Right renal cortex interstitium (tissue), 3 donors: ENCODE measurements at regions not wholly inside any gene's neighbourhood (a gene's known extent, or its start where the extent isn't known, plus 50 kb on each side); places are given as distances from the start of the nearest gene placed in this dataset.
"Not testable (repeated sequence)": the region's sequence is repeated elsewhere in the genome, so short reads cannot be mapped to it uniquely, and the experiment has no call there.

Source experiments
- DNase-seq, 3 donors: peaks; one replicate each; pipeline ENCODE4 v3.0.0-alpha.2; 2013; ENCODE audit warnings: low read depth in 3 of 3, low spot score in 2 of 3

DNA sequence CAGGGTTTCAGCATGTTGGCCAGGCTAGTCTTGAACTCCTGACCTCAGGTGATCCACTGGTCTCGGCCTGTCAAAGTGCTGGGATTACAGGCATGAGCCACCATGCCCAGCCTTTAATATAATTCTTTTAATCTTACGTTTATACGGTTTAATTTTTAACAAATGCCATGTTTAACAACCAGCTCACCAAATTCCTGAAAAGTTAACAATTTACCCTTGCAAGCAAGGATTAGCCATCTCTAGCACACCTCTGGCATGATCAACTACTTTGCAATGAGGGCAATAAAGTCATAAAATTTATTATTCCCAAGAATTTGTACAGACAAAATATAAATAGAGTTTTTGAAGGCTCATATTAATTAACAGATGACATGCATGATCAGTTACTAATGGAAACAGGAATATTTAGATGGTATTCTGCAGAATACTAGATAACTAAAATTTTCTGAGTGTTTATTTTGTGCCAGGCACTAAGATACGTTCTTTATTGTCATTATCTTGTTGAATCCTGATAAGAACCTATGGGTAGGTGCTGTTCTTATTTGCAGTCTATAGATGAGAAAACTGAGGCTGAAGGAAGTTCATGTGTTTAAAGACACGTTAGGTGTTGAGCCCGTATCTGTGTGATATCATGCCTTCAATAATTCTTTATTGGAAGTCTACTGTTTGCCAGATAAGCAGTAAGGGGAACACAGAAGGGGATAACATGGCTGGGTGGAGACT, 190.1 kb downstream of the CDCA7 start:
- peak in 1 of 3 donors; percentile 15 for DNase-seq

DNA sequence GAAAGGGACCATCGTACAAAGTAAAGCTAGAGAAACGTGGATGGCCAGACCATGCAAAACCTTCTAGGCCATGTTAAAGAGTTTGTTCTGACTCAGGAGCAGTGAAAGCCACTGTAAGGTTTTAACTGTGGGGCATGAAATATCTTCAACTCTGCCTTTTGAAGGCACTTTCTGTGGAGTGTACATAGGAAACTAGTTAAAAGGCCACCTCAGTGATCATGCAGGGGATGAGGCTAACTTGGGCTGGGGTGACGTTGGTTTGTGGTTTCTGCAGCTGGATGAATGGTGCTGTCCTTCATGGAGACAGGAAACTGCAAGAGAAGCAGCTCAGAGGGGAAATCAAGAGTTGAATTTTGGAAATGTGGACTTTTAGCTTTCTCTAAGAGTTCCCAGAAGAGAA, 190.7 kb downstream of the CDCA7 start:
- no peak for DNase-seq

DNA sequence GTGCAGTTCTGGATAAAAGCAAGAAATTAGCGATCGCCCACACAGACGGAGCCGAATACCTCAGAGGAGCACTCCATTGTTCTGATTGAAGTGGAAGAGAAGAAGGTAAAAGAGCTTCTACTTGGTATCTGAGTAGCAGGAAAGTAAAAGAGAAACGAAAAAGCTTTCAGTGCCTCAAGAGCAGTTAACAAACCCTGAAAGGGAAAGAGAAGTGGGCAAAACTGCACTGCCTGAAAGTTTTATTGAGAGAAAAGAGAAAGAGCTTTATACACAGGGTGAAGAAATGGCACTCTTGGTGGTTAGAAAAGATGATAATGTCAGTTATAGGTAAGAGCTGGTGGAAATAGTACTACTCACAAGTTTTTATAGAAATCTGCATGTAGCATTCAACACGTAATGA, 192.8 kb downstream of the CDCA7 start:
- DNase-seq: no peak

DNA sequence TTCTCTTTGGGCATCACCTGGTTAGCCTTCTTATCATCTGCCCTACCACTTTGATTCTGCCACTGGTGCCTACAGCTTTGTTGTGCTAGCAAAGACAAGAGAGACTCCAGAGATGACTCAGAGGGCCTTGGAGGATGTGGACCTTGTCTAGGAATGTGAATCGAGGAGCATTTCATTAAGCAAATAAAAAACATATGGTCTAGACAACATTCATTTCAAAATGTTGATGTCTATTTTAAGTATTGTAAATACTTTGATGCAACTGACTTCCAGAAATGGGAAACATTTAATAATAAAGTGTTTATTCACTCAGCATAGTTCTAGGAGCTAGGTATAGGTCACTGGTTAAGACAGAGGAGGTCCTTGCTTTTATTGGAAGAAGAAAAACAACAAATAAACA, 195.5 kb downstream of the CDCA7 start:
- no peak for DNase-seq

DNA sequence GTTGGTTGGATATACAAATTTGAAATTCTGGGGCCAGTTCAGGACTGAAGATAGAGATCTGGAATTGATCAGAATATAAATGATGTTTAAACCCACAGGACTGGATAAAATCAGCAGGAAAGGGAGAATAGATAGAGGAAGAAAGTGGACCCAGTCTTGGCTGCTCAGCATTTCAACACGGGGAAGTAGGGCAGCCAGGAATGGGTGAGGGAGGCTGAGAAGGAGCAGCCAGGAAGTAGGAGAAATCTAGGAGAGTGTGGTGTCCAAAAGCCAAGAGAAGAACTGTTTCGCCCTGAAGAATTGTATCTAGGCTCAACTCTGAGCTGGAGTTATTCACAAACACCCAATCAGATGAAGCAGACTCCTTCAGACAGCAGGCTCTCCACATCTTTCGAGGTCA, 197.9 kb downstream of the CDCA7 start:
- DNase-seq: no peak

DNA sequence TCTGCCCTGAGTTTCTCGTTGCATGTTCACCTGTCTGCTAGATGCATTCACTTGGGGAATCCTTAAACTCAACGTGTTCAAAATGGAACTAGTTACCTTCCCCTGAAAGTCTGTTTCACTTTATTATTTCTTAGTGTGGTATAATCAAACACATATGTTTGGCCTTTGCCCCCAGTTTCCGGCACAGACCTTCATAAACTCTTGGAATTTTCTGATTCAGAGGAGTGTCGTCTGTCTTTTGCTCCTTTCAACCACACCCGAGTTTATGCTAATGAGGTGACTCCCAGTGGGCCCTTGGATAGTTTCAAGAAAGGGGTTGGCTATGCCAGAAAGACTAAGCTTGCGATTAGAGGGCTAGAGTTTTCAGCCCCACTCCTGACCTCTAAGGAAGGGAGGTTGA, 198.9 kb downstream of the CDCA7 start:
- no peak for DNase-seq

- DNase-seq: peak in 2 of 3 donors; percentile 24 to 37
Observed at GRCh38 chr2:173555833-173556232, 201.2 kb downstream of the CDCA7 start.

GRCh38 chr2:173556816-173557215, 202.1 kb downstream of the CDCA7 start:
- DNase-seq: no peak

DNA sequence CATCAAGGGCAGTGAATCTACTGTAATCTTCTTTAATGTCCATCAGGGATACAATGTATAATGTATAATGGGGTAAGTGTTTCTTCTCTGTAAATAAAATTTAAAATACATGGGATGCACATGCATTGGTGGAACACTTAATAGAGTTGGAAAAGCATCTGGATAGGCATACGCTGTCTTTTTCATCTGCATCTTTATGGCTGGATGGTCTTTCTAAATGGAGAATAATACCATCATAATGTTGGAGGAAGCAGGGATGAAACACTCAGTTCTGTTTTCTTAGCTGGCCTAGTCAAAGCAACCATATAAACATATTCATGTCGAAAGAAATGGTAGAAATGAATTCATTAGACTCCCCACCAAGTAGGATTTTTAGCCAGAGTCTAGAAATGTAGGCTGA, 202.8 kb downstream of the CDCA7 start:
- DNase-seq: no peak

DNA sequence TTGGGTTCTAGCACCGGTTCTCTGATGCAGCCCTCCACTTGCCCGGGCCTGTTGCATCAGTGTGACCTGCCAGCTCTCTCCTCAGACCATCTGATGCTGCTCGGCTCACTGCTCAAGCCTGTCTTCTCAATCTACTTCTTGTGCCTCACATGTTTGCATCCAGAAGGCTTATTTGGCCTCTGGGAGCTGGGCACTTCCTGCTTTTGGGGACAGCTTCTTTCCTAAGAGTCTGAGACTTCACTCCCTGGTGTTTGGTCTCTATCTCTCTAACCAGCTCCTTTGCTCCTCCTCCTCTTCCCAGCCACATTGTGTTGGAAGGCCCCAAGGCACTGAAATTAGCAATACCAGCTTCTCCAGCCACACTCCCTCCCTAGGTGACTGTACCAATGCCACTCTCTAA, 212.8 kb downstream of the CDCA7 start:
- no peak for DNase-seq

GRCh38 chr2:173568054-173568453, 213.4 kb downstream of the CDCA7 start:
- DNase-seq: no peak

GRCh38 chr2:173571021-173571821, 216.5 kb downstream of the CDCA7 start:
- DNase-seq: peak in 2 of 3 donors; percentile 18 to 25

- DNase-seq: no peak
Observed at GRCh38 chr2:173571887-173572680, 217.4 kb downstream of the CDCA7 start.

DNA sequence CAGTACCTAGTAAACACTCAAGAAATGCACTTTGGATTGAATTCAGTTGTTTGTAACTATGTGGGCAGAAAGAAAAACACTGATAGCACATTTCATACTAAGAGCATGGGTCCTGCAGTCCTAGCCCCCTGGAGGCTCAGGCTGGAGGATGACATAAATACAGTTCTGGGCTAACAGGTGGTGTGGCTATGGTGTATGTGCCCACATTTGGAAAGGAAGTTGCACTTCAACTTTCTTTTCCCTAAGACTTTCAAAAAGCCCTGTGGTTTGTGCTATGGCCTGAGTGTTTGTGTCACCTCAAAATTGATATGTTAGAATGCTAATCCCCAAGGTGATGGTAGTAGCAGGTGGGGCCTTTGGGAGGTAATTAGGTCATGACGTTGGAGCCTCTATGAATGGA, 218.2 kb downstream of the CDCA7 start:
- no peak for DNase-seq

GRCh38 chr2:173573782-173574181, 219.1 kb downstream of the CDCA7 start:
- DNase-seq: not testable (repeated sequence)

- DNase-seq: no peak
Observed at GRCh38 chr2:173574324-173575112, 219.8 kb downstream of the CDCA7 start.

DNA sequence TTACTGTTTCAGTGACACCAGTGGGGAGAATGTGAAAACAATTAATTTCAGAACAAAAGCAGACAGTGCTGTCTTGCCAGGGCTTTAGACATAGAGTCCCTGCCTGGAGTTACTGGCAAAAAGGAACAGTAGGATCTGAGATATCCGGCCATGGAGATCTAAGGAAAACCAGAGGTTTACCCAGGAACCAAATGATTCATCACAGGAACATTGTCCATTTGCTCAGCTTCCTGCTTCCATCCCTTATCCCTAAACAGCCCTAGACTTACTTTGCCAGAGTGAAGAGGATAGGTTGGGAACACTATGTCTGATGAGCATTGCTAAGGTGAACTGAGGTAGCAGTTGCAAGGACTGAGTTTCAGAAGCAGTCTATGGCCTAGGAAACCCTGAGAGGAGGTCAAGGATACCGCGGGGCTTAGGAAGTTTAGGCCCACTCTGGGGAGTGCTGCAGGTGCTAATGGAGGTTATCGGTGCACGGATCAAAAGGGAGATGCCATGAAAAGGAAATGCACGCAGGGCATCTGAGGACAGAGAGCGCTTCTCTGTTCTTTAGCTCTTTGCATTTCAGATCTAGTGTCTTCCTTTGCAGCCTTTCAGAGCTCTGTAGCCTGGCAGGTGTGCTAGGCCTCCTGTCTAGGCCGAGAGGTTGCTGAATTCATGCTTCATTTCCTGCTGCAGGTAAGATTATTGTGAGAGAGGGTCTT, 223.9 kb downstream of the CDCA7 start:
- DNase-seq: no peak

- no peak for DNase-seq
Observed at GRCh38 chr2:173580351-173580750, 225.7 kb downstream of the CDCA7 start.

- DNase-seq: no peak
Observed at GRCh38 chr2:173580956-173581355, 226.3 kb downstream of the CDCA7 start.

DNA sequence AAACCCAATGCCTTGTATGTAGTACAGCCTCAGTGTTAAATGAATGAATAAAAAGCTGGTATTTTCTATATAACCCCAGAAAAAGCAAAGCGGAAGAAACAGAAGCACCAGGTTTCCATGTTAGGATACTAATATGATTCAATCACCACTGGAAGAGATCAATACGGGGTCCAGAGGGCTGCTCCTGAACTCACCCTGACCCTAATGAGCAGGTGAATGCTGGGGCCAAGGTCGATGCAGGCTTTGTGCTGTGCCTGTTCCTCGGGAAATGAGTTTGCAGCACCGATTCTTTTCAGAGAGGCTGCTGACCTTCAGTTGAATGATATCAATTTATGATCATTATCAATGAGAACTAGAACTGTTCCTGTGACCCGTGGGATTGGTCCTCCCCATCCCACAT, 228.5 kb downstream of the CDCA7 start:
- DNase-seq: no peak
